Osteocyte (in vitro differentiated cells): ENCODE measurements at regions not wholly inside any gene's neighbourhood (a gene's known extent, or its start where the extent isn't known, plus 50 kb on each side); places are given as distances from the start of the nearest gene placed in this dataset.

Source experiments
- DNase-seq: peaks from one replicate; pipeline ENCODE4 v3.0.0; 2021; ENCODE audit warnings: mixed read lengths; ENCODE audit not compliant: unreplicated experiment; ENCODE audit errors: extremely low spot score
- H3K27ac Mint-ChIP-seq: one replicate; pipeline ENCODE4 v1.8.0; 2021; ENCODE audit warnings: mild to moderate bottlenecking, mixed read lengths; ENCODE audit not compliant: unreplicated experiment
- H3K27me3 Mint-ChIP-seq: one replicate; pipeline ENCODE4 v1.8.0; 2021; ENCODE audit warnings: mixed read lengths; ENCODE audit not compliant: unreplicated experiment
- H3K36me3 Mint-ChIP-seq: one replicate; pipeline ENCODE4 v1.8.0; 2021; ENCODE audit warnings: mixed read lengths; ENCODE audit not compliant: unreplicated experiment
- H3K4me1 Mint-ChIP-seq: one replicate; pipeline ENCODE4 v1.8.0; 2021; ENCODE audit warnings: mixed read lengths; ENCODE audit not compliant: unreplicated experiment
- H3K4me3 Mint-ChIP-seq: one replicate; pipeline ENCODE4 v1.8.0; 2021; ENCODE audit warnings: mild to moderate bottlenecking, moderate library complexity, mixed read lengths; ENCODE audit not compliant: unreplicated experiment
- H3K9me3 Mint-ChIP-seq: one replicate; pipeline ENCODE4 v1.8.0; 2021; ENCODE audit warnings: mixed read lengths; ENCODE audit not compliant: unreplicated experiment
- CTCF ChIP-seq: fragments of 200-600 bp; sonication (generic); IDR thresholded peaks from 2 replicates; pipeline ENCODE4 v1.5.0; 2021; ENCODE audit warnings: antibody characterized with exemption, mild to moderate bottlenecking, moderate library complexity

- Mint-ChIP-seq H3K4me3 (no peak overlapping the region), H3K36me3 (no peaks in the 10 kb centered on the region), H3K27ac (no peak overlapping the region), H3K4me1 (no peaks in the 10 kb centered on the region), H3K9me3 (no peaks in the 10 kb centered on the region), H3K27me3 (peaks cover 7% of the 10 kb centered on the region)
- no peak for DNase-seq
- TF ChIP-seq CTCF, result no peak
Observed at GRCh38 chr2:162888652-162889051, 50.1 kb upstream of the KCNH7 start.
